C4-2B (cell line): ENCODE measurements at regions not wholly inside any gene's neighbourhood (a gene's known extent, or its start where the extent isn't known, plus 50 kb on each side); places are given as distances from the start of the nearest gene placed in this dataset.

Source experiments
- H3K27ac ChIP-seq: fragments of 450-650 bp; 2 replicates; pipeline ENCODE4 v1.5.1; 2017
- CTCF ChIP-seq: fragments of 450-650 bp; conservative IDR thresholded peaks from 2 replicates; pipeline ENCODE4 v1.5.1; 2017; ENCODE audit warnings: mild to moderate bottlenecking
- ZFX ChIP-seq: fragments of 450-650 bp; IDR thresholded peaks from 2 replicates; pipeline ENCODE4 v1.6.1; 2017

GRCh38 chr18:78130232-78131195 is 849.1 kb upstream of the SALL3 start:
- H3K27ac ChIP-seq, result no peak overlapping the region
- TF ChIP-seq CTCF, result no peak
- TF ChIP-seq ZFX, result no peak

- H3K27ac ChIP-seq, result no peak overlapping the region
- no peak for TF ChIP-seq CTCF
- no peak for TF ChIP-seq ZFX
Observed at GRCh38 chr18:78133729-78134128, 845.9 kb upstream of the SALL3 start.

GRCh38 chr18:78136986-78137385 is 842.6 kb upstream of the SALL3 start:
- H3K27ac ChIP-seq, result no peak overlapping the region
- TF ChIP-seq CTCF (no peak), ZFX (no peak)

- H3K27ac ChIP-seq, result no peak overlapping the region
- TF ChIP-seq CTCF (no peak), ZFX (no peak)
Observed at GRCh38 chr18:78138983-78139496, 840.6 kb upstream of the SALL3 start.

GRCh38 chr18:78140294-78140693 is 839.3 kb upstream of the SALL3 start:
- no peak overlapping the region for H3K27ac ChIP-seq
- no peak for TF ChIP-seq ZFX
- TF ChIP-seq CTCF, result no peak

GRCh38 chr18:78144669-78145068 is 834.9 kb upstream of the SALL3 start:
- no peak for TF ChIP-seq CTCF
- TF ChIP-seq ZFX, result no peak
- H3K27ac ChIP-seq, result no peak overlapping the region

- TF ChIP-seq CTCF, result no peak
- TF ChIP-seq ZFX, result no peak
- H3K27ac ChIP-seq, result no peak overlapping the region
Observed at GRCh38 chr18:78145096-78145495, 834.5 kb upstream of the SALL3 start.
